ENCODE measurements at regions not wholly inside any gene's neighbourhood (a gene's known extent, or its start where the extent isn't known, plus 50 kb on each side); places are given as distances from the start of the nearest gene placed in this dataset.

GRCh38 chrX:39275500-39276068 lies 474.3 kb downstream of the MID1IP1 start:
- TF ChIP-seq, protein P1, sequence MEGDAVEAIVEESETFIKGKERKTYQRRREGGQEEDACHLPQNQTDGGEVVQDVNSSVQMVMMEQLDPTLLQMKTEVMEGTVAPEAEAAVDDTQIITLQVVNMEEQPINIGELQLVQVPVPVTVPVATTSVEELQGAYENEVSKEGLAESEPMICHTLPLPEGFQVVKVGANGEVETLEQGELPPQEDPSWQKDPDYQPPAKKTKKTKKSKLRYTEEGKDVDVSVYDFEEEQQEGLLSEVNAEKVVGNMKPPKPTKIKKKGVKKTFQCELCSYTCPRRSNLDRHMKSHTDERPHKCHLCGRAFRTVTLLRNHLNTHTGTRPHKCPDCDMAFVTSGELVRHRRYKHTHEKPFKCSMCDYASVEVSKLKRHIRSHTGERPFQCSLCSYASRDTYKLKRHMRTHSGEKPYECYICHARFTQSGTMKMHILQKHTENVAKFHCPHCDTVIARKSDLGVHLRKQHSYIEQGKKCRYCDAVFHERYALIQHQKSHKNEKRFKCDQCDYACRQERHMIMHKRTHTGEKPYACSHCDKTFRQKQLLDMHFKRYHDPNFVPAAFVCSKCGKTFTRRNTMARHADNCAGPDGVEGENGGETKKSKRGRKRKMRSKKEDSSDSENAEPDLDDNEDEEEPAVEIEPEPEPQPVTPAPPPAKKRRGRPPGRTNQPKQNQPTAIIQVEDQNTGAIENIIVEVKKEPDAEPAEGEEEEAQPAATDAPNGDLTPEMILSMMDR (IDR thresholded peaks at IDR 0.05): no peak
- TF ChIP-seq POLR2A (IDR thresholded peaks at IDR 0.05): no peak

All from body of pancreas (tissue), 4 donors.